T-helper 2 cell treated with Interferon-gamma antibody and Interleukin-4, amounts not matched to agents 100 ng/mL and 5 ng/mL, for 36 hours (primary cell): ENCODE measurements at regions not wholly inside any gene's neighbourhood (a gene's known extent, or its start where the extent isn't known, plus 50 kb on each side); places are given as distances from the start of the nearest gene placed in this dataset.

Source experiments
- intact Hi-C: fragments of 100-400 bp; cut with micrococcal nuclease; formaldehyde crosslinking; loops from one replicate; pipeline ENCODE4 v1.15.1; 2023

GRCh38 chr5:164941132-164941531 lies 1435.7 kb downstream of the MAT2B start:
- intact Hi-C loops, result no loop called here

- intact Hi-C loops, result no loop called here
Measured at GRCh38 chr5:164950927-164951326, 1445.5 kb downstream of the MAT2B start.

- intact Hi-C loops, result no loop called here
Measured at GRCh38 chr5:164951570-164951969, 1446.2 kb downstream of the MAT2B start.

GRCh38 chr5:164958688-164959087 lies 1453.3 kb downstream of the MAT2B start:
- intact Hi-C loops, result no loop called here

GRCh38 chr5:164959761-164960160 lies 1454.3 kb downstream of the MAT2B start:
- intact Hi-C loops, result no loop called here

- intact Hi-C loops, result no loop called here
Measured at GRCh38 chr5:164962329-164962961, 1457.0 kb downstream of the MAT2B start.

- intact Hi-C loops, result no loop called here
Measured at GRCh38 chr5:164966611-164967010, 1461.2 kb downstream of the MAT2B start.

- intact Hi-C loops, result no loop called here
Measured at GRCh38 chr5:164967354-164967753, 1461.9 kb downstream of the MAT2B start.

GRCh38 chr5:164972973-164973372 lies 1467.6 kb downstream of the MAT2B start:
- intact Hi-C loops, result no loop called here

GRCh38 chr5:164975986-164976385 lies 1470.6 kb downstream of the MAT2B start:
- intact Hi-C loops, result no loop called here

GRCh38 chr5:164980480-164980879 lies 1475.1 kb downstream of the MAT2B start:
- intact Hi-C loops, result no loop called here

GRCh38 chr5:164998142-164998541 lies 1492.7 kb downstream of the MAT2B start:
- intact Hi-C loops, result no loop called here

- intact Hi-C loops, result no loop called here
Measured at GRCh38 chr5:164998590-164998989, 1493.2 kb downstream of the MAT2B start.

GRCh38 chr5:165000479-165001190 lies 1495.2 kb downstream of the MAT2B start:
- intact Hi-C loops, result no loop called here

- intact Hi-C loops, result no loop called here
Measured at GRCh38 chr5:165003283-165003682, 1497.9 kb downstream of the MAT2B start.

GRCh38 chr5:165004175-165004574 lies 1498.8 kb downstream of the MAT2B start:
- intact Hi-C loops, result no loop called here

- intact Hi-C loops, result no loop called here
Measured at GRCh38 chr5:165014439-165014838, 1509.0 kb downstream of the MAT2B start.

- intact Hi-C loops, result no loop called here
Measured at GRCh38 chr5:165015126-165015525, 1509.7 kb downstream of the MAT2B start.

GRCh38 chr5:165015547-165015946 lies 1510.1 kb downstream of the MAT2B start:
- intact Hi-C loops, result no loop called here

GRCh38 chr5:165026971-165027370 lies 1521.6 kb downstream of the MAT2B start:
- intact Hi-C loops, result no loop called here

- intact Hi-C loops, result no loop called here
Measured at GRCh38 chr5:165028356-165028755, 1522.9 kb downstream of the MAT2B start.

- intact Hi-C loops, result no loop called here
Measured at GRCh38 chr5:165029099-165029870, 1523.9 kb downstream of the MAT2B start.
